COLO668 (cell line): ENCODE measurements at regions not wholly inside any gene's neighbourhood (a gene's known extent, or its start where the extent isn't known, plus 50 kb on each side); places are given as distances from the start of the nearest gene placed in this dataset.

Experiments
- DNase-seq: peaks from one replicate; lab custom pipeline; 2025; ENCODE audit not compliant: unreplicated experiment; lab: John Stamatoyannopoulos, UW

GRCh38 chr4:89438102-89438831, 130.7 kb upstream of the GPRIN3 start:
- peak; percentile 7 for DNase-seq

DNA sequence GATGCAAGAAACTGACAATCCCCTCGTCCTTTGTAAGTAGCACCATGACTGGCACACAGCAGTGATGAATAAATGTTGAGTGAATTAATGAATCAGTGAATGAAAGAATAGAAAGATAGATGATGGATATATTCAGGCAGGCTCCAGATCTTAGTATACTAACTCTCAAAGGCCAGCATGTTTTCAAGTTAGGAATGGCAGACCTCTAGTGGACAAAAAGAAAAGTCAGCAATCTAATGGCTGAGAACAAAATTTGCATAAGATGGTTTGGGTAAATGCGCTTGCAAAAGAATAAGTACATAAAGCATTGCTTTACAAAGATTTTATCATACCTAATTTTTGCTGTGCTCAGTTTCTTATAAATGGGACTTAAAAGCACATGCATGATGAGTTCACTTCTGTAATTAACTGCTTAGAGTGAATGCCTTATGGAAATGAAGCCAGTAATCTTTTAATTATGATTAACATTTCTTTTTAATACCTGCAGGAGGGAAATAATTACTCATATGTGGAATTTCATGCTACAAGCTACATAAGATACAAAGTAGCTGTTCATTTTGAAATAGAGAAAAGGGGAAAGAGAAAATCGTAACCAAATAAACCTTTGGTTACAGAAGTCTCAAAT, 126.9 kb upstream of the GPRIN3 start:
- no peak for DNase-seq

DNA sequence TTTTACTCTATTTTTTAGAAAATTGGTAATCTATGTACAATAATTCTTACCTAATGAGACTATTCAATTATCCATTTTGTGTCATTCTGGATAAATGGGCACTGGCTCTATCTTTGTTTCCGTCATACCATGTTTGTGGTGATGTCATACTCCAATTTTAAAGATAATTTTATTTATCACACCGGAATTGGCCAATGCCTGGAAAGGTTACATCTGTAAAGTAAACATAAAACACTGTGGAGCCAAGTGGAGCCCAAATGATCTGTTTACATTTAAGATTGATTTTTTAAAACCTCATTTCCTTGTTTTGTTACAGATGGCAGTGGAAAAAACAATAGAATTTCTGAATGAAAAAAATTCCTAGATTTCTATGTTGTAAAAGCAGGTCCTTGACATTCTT, 120.2 kb upstream of the GPRIN3 start:
- no peak for DNase-seq

GRCh38 chr4:89425023-89425422, 117.4 kb upstream of the GPRIN3 start:
- no peak for DNase-seq

GRCh38 chr4:89422441-89422990, 114.9 kb upstream of the GPRIN3 start:
- no peak for DNase-seq

- no peak for DNase-seq
Observed at GRCh38 chr4:89420507-89420906, 112.9 kb upstream of the GPRIN3 start.

- no peak for DNase-seq
Observed at GRCh38 chr4:89419111-89419695, 111.6 kb upstream of the GPRIN3 start.

DNA sequence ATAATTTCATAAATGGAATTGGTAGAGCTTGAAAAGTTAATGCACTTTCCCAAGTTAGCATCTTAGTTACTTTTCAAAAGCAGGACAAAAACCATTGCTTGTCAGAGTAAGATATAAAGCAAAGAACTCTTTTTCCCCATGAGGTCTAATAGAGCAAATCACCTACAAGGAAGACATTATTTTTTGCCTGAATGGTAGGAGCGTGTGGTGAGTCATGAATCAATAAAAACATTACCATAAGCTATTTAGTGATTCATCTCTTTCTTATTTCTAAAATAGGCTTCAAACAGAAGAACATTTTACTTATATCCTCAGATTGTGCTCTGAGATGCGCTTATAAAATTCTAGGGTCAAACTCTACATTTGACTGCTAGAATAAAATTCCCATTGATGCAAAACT, 109.4 kb upstream of the GPRIN3 start:
- DNase-seq: no peak

GRCh38 chr4:89413518-89413917, 105.9 kb upstream of the GPRIN3 start:
- DNase-seq: no peak

GRCh38 chr4:89411539-89412309, 104.1 kb upstream of the GPRIN3 start:
- no peak for DNase-seq

GRCh38 chr4:89410687-89411086, 103.1 kb upstream of the GPRIN3 start:
- no peak for DNase-seq

DNA sequence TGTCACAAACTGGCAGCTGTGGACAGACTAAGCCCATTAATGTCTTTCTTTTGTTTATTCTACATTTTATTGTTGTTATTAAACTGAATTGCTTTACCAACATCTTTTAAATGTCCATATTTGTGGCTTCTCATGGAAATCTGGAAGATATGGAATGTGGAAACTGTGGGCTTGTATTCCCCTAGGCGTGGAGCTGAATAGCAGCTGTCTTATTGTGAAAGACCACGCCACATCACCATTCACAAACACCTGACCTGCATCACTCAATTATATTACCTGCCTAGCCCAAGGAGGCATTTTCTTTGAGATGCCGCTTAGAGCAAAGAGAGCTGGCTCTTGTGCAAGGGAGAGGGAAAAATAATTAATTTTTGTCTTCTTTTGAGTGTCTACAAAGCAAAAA, 96.9 kb upstream of the GPRIN3 start:
- no peak for DNase-seq

DNA sequence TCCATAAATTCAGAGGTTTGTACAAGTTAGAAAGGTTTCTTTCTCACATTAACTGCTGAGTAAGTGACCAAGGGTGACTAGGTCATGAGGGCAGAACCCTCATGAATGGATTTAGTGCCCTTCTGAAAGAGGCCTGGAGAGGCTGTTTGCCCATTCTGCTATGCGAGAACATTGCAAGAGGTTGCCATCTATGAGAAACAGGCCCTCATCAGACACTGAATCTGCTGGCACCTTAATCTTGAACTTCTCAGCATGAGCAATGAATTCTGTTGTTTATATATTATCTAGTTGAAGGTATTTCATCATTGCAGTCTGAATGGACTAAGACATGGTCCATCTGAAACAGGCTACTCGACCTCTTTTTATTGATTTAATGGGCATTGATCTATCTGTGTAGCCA, 96.2 kb upstream of the GPRIN3 start:
- DNase-seq: no peak

- no peak for DNase-seq
Observed at GRCh38 chr4:89400287-89401035, 92.9 kb upstream of the GPRIN3 start.

DNA sequence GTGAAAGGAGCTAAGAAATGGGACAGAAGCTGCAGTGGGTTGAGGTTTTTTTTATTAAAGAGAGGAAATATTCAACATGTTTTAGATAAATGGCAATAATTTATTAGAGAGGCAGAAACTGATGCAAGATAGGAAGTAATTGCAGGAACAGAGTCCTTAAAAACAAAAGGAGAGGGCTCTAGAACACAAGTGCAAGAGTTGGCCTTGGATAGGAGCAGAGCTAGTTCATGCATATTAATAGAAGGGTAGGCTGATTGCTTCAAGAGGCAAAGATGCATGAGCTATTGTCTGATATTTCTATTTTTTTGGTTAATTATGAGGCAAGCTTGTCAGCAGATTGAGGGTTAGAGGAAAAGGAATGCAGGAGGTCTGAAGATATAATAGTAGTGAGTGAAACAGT, 91.0 kb upstream of the GPRIN3 start:
- no peak for DNase-seq

DNA sequence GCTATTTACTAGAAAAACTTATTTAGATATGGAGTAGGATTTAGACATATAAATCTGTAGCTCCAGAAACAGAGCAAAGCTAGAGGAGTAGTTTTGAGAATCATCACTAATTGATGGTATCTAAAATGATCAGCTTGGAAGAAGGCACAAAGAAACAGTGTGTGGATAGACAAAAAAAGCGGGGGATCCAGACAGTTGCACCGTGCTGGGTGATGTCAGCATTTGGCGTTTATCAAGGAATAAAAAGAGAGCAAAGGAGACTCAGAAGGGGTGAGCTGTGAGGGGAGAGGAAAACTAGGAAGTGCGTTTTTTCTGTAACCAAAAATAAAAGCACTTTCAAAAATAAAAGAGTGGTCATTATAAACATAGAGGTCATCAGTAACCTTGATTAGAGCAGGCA, 90.5 kb upstream of the GPRIN3 start:
- DNase-seq: no peak

DNA sequence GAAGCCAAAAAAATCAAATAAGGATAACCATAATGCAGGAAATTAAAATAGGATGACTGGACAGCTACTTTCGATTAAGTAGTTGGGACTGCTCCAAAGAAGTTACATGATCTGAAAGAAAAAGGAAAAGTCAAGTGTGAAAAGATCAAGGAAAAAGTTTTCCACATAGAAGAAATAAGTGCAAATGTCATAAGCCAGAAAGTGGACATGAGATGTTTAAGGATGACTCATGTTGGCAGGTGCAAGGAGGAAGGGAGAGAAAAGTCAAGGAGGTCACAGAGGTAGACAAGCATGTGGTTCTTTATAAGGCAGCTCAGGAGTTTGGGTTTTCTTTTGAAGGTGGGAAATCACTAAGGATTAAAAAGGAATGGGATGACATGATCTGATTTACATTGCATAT, 89.8 kb upstream of the GPRIN3 start:
- no peak for DNase-seq

- no peak for DNase-seq
Observed at GRCh38 chr4:89382439-89382838, 74.8 kb upstream of the GPRIN3 start.

- DNase-seq: no peak
Observed at GRCh38 chr4:89380980-89381379, 73.4 kb upstream of the GPRIN3 start.

DNA sequence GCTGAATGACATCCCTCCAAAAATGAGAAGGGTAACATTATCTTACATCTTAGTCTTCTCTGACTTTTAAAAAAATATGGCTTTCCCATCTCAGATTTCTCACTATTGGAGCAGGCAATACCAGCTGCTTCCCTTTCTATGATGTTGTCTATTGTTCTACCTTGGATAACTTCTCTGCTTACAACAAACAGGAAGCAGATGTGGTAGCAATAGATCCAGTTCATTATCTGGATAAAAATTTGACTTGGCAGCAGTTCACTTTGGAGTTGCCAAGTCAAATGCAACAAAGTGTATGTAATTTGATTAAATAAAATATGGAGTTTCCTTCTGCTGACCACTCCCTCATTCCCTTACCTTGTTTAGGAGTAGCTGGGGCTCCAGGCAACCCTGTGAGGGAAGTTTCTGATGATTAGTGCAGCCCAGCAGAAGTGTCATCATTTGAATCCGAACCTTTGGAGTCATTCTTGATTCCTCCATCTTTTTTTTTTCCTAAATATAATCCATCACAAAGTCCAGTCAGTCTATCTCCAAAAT, 72.0 kb upstream of the GPRIN3 start:
- DNase-seq: peak; percentile 11

GRCh38 chr4:89373394-89373793, 65.8 kb upstream of the GPRIN3 start:
- no peak for DNase-seq
